K562 (cell line): ENCODE measurements at regions not wholly inside any gene's neighbourhood (a gene's known extent, or its start where the extent isn't known, plus 50 kb on each side); places are given as distances from the start of the nearest gene placed in this dataset.

Experiments used
- KAT7 ChIP-seq: sonication (generic); formaldehyde crosslinking; IDR thresholded peaks from 2 replicates; pipeline ENCODE4 v1.8.0; 2022; ENCODE audit warnings: missing genetic modification reagents, mild to moderate bottlenecking, borderline replicate concordance
- NR2C2 ChIP-seq, 2 experiments: fragments of 200-800 bp in 1 of 2; sonication (Bioruptor generic) in 1 of 2; sonication (generic) in 1 of 2; formaldehyde crosslinking in 1 of 2; IDR thresholded peaks; 2 replicates each; pipeline versions ENCODE4 v1.6.1 to v1.8.0; 2016 to 2022; ENCODE audit warnings: mild to moderate bottlenecking in 1 of 2, missing compliant biosample characterization in 1 of 2, missing genetic modification characterization in 1 of 2, missing genetic modification reagents in 1 of 2
- POLR2A ChIP-seq: fragments of 450-650 bp; conservative IDR thresholded peaks from 2 replicates; pipeline ENCODE4 v1.6.1; 2016
- ZFPM2 ChIP-seq: fragments of 250-450 bp; sonication (Bioruptor Pico); IDR thresholded peaks from 2 replicates; pipeline ENCODE4 v1.5.1; 2022; ENCODE audit warnings: mild to moderate bottlenecking
- ZNF780A ChIP-seq: fragments of 250-450 bp; sonication (Bioruptor Pico); IDR thresholded peaks from 2 replicates; pipeline ENCODE4 v1.5.0; 2021; ENCODE audit warnings: mild to moderate bottlenecking
- TF ChIP-seq, protein P1 (sequence below): sonication (generic); formaldehyde crosslinking; IDR thresholded peaks from 2 replicates; pipeline ENCODE4 v1.8.0; 2022; ENCODE audit warnings: mild to moderate bottlenecking, missing genetic modification reagents, borderline replicate concordance
- TF ChIP-seq, protein P2 (sequence below): IDR thresholded peaks from 3 replicates; pipeline ENCODE4 v1.6.1; 2011; ENCODE audit warnings: borderline replicate concordance, mild to moderate bottlenecking; ENCODE audit not compliant: insufficient read length, insufficient read depth

DNA sequence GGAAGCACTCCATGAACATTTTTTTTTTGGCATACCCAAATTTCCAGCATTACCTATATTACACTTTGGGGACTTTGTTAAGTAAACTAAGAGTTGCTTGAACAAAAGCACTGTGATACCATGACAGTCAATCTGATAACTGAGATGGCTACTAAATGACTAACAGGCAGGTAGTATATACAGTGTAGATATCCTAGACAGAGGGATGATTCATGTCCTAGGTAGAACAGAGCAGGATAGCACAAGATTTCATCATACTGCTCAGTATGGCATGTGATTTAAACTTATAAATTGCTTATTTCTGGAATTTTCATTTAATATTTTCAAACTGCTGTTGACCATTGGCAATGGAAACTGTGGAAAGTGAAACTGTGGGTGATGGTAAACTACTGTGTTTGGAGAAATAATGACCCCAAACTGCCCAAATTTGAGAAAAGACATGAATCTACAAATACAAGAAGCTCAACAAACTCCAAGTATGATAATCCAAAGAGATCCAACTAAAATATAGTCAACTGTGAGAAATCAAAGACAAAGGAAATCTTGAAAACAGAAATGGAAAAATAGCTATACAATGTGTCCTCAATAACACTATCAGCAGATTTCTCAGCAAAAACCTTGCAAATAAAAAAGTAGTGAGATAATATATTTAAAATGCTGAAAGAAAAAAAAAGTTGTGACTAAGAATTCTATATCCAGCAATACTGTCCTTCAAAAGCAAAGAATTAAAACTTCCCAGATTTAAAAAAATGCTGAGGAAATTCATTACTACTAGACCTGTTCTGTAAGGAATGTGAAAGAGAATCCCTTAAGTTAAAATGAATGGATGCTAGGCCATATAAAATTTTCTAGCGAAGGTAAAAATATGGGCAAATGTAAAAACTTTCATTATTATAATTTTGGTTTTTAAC lies 410.4 kb downstream of the DUSP10 start:
- TF ChIP-seq POLR2A (no peak), ZNF780A (CRISPR knock-in tag) (no peak), ZFPM2 (CRISPR knock-in tag) (no peak), NR2C2 (CRISPR knock-in tag; IDR thresholded peaks at IDR 0.05) (no peak), NR2C2 (tag; IDR thresholded peaks at IDR 0.05) (no peak), KAT7 (no peak)
- TF ChIP-seq, protein P1, sequence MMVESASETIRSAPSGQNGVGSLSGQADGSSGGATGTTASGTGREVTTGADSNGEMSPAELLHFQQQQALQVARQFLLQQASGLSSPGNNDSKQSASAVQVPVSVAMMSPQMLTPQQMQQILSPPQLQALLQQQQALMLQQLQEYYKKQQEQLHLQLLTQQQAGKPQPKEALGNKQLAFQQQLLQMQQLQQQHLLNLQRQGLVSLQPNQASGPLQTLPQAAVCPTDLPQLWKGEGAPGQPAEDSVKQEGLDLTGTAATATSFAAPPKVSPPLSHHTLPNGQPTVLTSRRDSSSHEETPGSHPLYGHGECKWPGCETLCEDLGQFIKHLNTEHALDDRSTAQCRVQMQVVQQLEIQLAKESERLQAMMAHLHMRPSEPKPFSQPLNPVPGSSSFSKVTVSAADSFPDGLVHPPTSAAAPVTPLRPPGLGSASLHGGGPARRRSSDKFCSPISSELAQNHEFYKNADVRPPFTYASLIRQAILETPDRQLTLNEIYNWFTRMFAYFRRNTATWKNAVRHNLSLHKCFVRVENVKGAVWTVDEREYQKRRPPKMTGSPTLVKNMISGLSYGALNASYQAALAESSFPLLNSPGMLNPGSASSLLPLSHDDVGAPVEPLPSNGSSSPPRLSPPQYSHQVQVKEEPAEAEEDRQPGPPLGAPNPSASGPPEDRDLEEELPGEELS = no peak
- TF ChIP-seq, protein P2, sequence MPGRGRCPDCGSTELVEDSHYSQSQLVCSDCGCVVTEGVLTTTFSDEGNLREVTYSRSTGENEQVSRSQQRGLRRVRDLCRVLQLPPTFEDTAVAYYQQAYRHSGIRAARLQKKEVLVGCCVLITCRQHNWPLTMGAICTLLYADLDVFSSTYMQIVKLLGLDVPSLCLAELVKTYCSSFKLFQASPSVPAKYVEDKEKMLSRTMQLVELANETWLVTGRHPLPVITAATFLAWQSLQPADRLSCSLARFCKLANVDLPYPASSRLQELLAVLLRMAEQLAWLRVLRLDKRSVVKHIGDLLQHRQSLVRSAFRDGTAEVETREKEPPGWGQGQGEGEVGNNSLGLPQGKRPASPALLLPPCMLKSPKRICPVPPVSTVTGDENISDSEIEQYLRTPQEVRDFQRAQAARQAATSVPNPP = no peak
